RWPE2 (cell line): ENCODE measurements at regions not wholly inside any gene's neighbourhood (a gene's known extent, or its start where the extent isn't known, plus 50 kb on each side); places are given as distances from the start of the nearest gene placed in this dataset.

ENCODE experiments used
- ATAC-seq: fragments of 200-7000 bp; cut with Tn5 transposase; 3 replicates; pipeline ENCODE4 v1.9.1; 2021; ENCODE audit warnings: low read depth
- DNase-seq: peaks from one replicate; pipeline ENCODE4 v3.0.0-alpha.2; 2020; ENCODE audit warnings: low spot score
- H3K27ac ChIP-seq: fragments of 450-650 bp; 2 replicates; pipeline ENCODE4 v1.5.1; 2017; ENCODE audit warnings: mild to moderate bottlenecking; ENCODE audit not compliant: poor library complexity, severe bottlenecking
- H3K27me3 ChIP-seq: fragments of 250-450 bp; sonication (Bioruptor Pico); 2 replicates; pipeline ENCODE4 v1.5.1; 2021; ENCODE audit warnings: mild to moderate bottlenecking, moderate library complexity; ENCODE audit not compliant: insufficient read depth, poor library complexity, severe bottlenecking
- H3K36me3 ChIP-seq: fragments of 250-450 bp; sonication (Bioruptor Pico); 2 replicates; pipeline ENCODE4 v1.5.1; 2020; ENCODE audit warnings: low read depth, mild to moderate bottlenecking, moderate library complexity
- H3K4me1 ChIP-seq: fragments of 250-450 bp; sonication (Bioruptor Pico); 2 replicates; pipeline ENCODE4 v1.5.1; 2021; ENCODE audit warnings: mild to moderate bottlenecking, moderate library complexity; ENCODE audit not compliant: insufficient read depth, poor library complexity, severe bottlenecking
- H3K4me3 ChIP-seq: fragments of 250-450 bp; sonication (Bioruptor Pico); 2 replicates; pipeline ENCODE4 v1.5.1; 2021; ENCODE audit warnings: mild to moderate bottlenecking, moderate library complexity; ENCODE audit not compliant: severe bottlenecking
- H3K9me3 ChIP-seq: fragments of 250-450 bp; sonication (Bioruptor Pico); 2 replicates; pipeline ENCODE4 v1.5.1; 2021; ENCODE audit warnings: mild to moderate bottlenecking, moderate library complexity; ENCODE audit not compliant: severe bottlenecking
- TF ChIP-seq, protein P1 (sequence below): fragments of 450-650 bp; IDR thresholded peaks from one replicate; pipeline ENCODE4 v1.5.1; 2017; ENCODE audit warnings: mild to moderate bottlenecking, moderate library complexity; ENCODE audit not compliant: poor library complexity, severe bottlenecking

DNA sequence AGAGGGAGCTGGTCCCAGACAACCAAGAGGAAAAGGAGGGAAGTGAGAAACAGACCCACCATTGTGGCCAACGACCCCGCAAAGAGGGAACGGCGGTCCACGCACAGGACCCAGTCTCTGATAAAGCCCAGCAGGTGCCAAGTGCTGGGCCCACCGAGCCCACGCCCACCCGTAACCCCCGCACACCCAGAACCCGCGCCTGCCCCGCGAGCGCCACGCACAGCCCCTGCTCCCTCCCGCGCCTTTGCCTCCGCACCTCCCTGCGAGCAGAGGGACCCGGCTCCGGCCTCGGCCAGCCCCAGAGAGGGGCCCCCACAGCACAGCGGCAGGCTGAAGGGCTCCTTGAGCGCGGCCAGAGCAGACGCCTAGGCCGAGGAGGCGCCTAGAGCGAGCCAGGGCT lies 1192.2 kb downstream of the PCDH17 start:
- H3K36me3 ChIP-seq, result no peaks in the 10 kb centered on the region
- H3K4me3 ChIP-seq, result no peak overlapping the region
- H3K27me3 ChIP-seq, result no peaks in the 10 kb centered on the region
- TF ChIP-seq, protein P1, sequence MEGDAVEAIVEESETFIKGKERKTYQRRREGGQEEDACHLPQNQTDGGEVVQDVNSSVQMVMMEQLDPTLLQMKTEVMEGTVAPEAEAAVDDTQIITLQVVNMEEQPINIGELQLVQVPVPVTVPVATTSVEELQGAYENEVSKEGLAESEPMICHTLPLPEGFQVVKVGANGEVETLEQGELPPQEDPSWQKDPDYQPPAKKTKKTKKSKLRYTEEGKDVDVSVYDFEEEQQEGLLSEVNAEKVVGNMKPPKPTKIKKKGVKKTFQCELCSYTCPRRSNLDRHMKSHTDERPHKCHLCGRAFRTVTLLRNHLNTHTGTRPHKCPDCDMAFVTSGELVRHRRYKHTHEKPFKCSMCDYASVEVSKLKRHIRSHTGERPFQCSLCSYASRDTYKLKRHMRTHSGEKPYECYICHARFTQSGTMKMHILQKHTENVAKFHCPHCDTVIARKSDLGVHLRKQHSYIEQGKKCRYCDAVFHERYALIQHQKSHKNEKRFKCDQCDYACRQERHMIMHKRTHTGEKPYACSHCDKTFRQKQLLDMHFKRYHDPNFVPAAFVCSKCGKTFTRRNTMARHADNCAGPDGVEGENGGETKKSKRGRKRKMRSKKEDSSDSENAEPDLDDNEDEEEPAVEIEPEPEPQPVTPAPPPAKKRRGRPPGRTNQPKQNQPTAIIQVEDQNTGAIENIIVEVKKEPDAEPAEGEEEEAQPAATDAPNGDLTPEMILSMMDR, result no peak
- DNase-seq (no peak), ATAC-seq (no peak)
- no peaks in the 10 kb centered on the region for H3K4me1 ChIP-seq
- H3K9me3 ChIP-seq, result no peaks in the 10 kb centered on the region
- no peak overlapping the region for H3K27ac ChIP-seq

DNA sequence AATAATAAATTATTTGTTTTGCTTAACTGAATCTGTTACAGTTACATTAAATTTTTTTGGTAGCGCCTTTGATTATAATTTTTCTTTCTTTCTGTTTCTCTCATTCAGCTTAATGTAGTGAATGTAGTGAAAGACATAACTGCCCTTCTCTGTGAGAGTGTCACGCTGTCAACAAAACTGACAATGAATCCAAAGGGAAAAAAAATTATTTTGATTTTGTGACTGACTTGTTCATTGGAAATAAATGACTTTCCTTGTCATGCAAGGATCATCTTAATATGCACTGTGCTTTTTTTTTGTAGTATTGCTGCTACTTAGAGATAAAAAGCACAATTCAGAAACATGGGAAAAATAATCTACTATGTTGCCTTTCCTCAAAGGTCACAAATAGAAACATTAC lies 1196.4 kb downstream of the PCDH17 start:
- no peak for DNase-seq
- ATAC-seq, result no peak
- Histone ChIP-seq H3K4me3 (no peak overlapping the region), H3K36me3 (no peaks in the 10 kb centered on the region), H3K9me3 (no peaks in the 10 kb centered on the region), H3K4me1 (no peaks in the 10 kb centered on the region), H3K27ac (no peak overlapping the region), H3K27me3 (no peaks in the 10 kb centered on the region)
- TF ChIP-seq, protein P1, result no peak

DNA sequence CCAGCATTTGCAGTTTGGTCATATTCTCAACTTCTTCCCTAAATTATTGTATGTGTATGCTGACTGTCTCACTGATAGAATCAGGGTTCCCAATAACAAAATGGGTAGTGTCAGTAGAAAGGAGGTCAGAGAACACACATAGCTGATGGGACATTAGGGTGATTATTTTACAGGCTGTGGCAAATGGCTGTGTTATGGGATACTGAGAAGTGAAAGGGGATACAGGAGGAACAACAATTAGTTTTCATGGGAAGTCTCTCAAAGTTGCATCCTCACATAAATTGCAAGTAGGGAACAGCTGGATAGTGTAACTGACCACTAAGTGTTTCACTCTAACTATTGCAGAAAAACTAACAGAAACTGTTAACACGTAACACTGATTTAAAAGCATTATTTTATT lies 1199.3 kb downstream of the PCDH17 start:
- Histone ChIP-seq H3K9me3 (no peaks in the 10 kb centered on the region), H3K4me3 (no peak overlapping the region), H3K4me1 (no peaks in the 10 kb centered on the region), H3K27me3 (no peaks in the 10 kb centered on the region), H3K36me3 (no peaks in the 10 kb centered on the region), H3K27ac (no peak overlapping the region)
- TF ChIP-seq, protein P1, result no peak
- ATAC-seq (no peak), DNase-seq (no peak)

DNA sequence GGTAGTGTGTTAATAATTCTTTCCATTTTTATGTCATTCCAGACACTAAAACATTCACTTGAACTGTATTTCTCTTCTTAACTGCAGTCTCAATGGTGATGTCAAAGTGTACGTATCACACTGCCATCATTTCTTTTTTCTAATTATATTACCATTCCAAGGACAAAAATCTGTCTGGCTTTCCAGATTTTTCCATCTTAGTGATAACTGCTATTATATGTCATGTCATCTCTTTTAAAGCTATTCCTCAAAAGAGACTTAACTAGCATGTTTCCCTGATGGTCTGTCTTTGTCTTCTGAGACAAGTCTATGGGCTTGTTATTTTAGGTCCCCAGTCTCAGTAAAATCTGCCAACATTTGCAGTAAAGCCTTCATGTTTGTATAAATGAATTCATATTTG lies 1207.1 kb downstream of the PCDH17 start:
- Histone ChIP-seq H3K27ac (no peak overlapping the region), H3K9me3 (no peaks in the 10 kb centered on the region), H3K4me1 (no peaks in the 10 kb centered on the region), H3K4me3 (no peak overlapping the region), H3K27me3 (no peaks in the 10 kb centered on the region), H3K36me3 (no peaks in the 10 kb centered on the region)
- ATAC-seq (no peak), DNase-seq (no peak)
- TF ChIP-seq, protein P1, result no peak

DNA sequence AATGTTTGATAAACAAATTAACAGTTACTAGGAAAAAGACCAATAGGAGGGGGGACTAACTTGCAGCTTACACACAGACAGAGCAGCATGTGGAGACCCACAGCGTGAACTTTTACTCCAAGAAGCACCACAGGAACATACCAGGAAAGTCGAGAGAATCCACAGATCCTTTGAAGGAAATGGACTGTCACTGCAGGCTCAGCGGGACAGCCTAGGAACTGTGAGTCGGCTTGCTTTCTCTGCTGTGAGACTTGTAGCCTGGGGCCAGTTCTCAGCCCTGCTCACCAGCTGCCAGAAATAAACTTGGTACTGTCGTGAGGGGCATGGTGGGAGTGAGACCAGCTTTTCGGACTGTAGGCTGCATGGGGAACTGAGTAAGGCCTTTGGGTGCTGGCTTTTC lies 1211.5 kb downstream of the PCDH17 start:
- Histone ChIP-seq H3K4me3 (no peak overlapping the region), H3K4me1 (no peaks in the 10 kb centered on the region), H3K36me3 (no peaks in the 10 kb centered on the region), H3K9me3 (no peaks in the 10 kb centered on the region), H3K27ac (no peak overlapping the region), H3K27me3 (no peaks in the 10 kb centered on the region)
- TF ChIP-seq, protein P1, result no peak
- ATAC-seq (no peak), DNase-seq (no peak)
